Endothelial cell (in vitro differentiated cells): ENCODE measurements at regions not wholly inside any gene's neighbourhood (a gene's known extent, or its start where the extent isn't known, plus 50 kb on each side); places are given as distances from the start of the nearest gene placed in this dataset.

Source experiments
- DNase-seq: peaks from one replicate; pipeline ENCODE4 v3.0.0; 2021; ENCODE audit warnings: low spot score
- H3K27ac Mint-ChIP-seq: one replicate; pipeline ENCODE4 v1.8.0; 2021; ENCODE audit warnings: mixed read lengths, inconsistent platforms; ENCODE audit not compliant: unreplicated experiment
- H3K27me3 Mint-ChIP-seq: one replicate; pipeline ENCODE4 v1.8.0; 2021; ENCODE audit warnings: mild to moderate bottlenecking, moderate library complexity, mixed read lengths, inconsistent platforms; ENCODE audit not compliant: unreplicated experiment
- H3K36me3 Mint-ChIP-seq: one replicate; pipeline ENCODE4 v1.8.0; 2021; ENCODE audit warnings: mild to moderate bottlenecking, low read depth, mixed read lengths, inconsistent platforms; ENCODE audit not compliant: unreplicated experiment
- H3K4me1 Mint-ChIP-seq: one replicate; pipeline ENCODE4 v1.8.0; 2021; ENCODE audit warnings: mild to moderate bottlenecking, mixed read lengths, inconsistent platforms; ENCODE audit not compliant: unreplicated experiment
- H3K4me3 Mint-ChIP-seq: one replicate; pipeline ENCODE4 v1.8.0; 2021; ENCODE audit warnings: mild to moderate bottlenecking, mixed read lengths, inconsistent platforms; ENCODE audit not compliant: unreplicated experiment
- H3K9me3 Mint-ChIP-seq: one replicate; pipeline ENCODE4 v1.8.0; 2021; ENCODE audit warnings: mixed read lengths, inconsistent platforms; ENCODE audit not compliant: unreplicated experiment
- TF ChIP-seq, protein P1 (sequence below): fragments of 200-600 bp; sonication (generic); IDR thresholded peaks from one replicate; pipeline ENCODE4 v1.5.0; 2021; ENCODE audit warnings: antibody characterized with exemption; ENCODE audit not compliant: unreplicated experiment

DNA sequence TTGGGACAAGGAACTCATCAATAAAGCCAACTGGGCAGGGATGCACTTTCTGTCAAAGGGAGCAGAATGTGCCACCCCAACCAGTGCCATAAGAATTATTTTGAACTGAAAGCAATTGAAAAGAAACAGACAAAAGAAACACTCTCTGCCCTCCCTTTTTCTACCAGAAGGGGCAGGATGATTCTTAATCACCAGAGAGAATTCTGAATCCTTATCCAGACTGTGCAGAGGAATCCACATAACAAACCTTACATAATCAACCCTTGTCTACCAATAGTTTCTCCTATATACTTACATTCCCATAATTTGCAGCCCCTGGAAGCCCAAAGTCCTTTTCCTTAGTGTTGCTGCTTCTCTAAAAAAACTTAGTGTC lies 520.7 kb upstream of the NBEA start:
- TF ChIP-seq, protein P1, sequence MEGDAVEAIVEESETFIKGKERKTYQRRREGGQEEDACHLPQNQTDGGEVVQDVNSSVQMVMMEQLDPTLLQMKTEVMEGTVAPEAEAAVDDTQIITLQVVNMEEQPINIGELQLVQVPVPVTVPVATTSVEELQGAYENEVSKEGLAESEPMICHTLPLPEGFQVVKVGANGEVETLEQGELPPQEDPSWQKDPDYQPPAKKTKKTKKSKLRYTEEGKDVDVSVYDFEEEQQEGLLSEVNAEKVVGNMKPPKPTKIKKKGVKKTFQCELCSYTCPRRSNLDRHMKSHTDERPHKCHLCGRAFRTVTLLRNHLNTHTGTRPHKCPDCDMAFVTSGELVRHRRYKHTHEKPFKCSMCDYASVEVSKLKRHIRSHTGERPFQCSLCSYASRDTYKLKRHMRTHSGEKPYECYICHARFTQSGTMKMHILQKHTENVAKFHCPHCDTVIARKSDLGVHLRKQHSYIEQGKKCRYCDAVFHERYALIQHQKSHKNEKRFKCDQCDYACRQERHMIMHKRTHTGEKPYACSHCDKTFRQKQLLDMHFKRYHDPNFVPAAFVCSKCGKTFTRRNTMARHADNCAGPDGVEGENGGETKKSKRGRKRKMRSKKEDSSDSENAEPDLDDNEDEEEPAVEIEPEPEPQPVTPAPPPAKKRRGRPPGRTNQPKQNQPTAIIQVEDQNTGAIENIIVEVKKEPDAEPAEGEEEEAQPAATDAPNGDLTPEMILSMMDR = peak; percentile 40
- Mint-ChIP-seq H3K9me3 (no peaks in the 10 kb centered on the region), H3K36me3 (no peaks in the 10 kb centered on the region), H3K4me1 (no peaks in the 10 kb centered on the region), H3K27me3 (peaks cover 3% of the 10 kb centered on the region), H3K4me3 (no peak overlapping the region), H3K27ac (no peak overlapping the region)
- no peak for DNase-seq

DNA sequence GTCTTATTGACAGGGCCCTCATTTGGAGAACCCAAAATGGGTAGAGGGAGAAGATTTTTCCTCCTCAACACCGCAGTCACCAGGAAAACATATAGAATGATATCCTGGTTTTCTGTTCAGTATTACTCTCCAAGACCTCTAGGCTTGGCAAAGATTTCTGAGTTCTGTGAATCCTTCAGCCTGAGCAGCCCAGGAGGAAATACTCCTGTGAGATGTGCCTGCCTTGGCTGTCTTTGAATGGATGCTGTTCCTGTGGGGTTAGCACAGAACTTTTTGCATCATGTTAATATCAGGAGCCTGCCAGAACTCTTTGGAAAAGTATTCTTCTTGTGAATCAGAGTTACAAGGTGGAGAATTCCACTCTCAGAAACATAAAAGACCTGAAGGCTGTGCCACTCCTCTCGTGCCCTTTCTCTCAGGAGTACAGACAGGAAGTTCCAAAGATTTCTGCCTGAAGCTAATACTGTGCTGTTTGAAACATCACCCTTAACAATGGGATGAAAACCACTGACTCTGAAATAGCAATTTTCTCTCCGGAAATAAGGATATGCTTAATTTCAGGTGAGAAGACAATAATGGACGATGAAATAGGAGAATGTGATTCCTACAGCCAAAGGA lies 520.1 kb upstream of the NBEA start:
- Mint-ChIP-seq H3K27me3 (peaks cover 3% of the 10 kb centered on the region), H3K9me3 (no peaks in the 10 kb centered on the region), H3K27ac (no peak overlapping the region), H3K36me3 (no peaks in the 10 kb centered on the region), H3K4me1 (no peaks in the 10 kb centered on the region), H3K4me3 (no peak overlapping the region)
- no peak for DNase-seq
- TF ChIP-seq, protein P1 = no peak

DNA sequence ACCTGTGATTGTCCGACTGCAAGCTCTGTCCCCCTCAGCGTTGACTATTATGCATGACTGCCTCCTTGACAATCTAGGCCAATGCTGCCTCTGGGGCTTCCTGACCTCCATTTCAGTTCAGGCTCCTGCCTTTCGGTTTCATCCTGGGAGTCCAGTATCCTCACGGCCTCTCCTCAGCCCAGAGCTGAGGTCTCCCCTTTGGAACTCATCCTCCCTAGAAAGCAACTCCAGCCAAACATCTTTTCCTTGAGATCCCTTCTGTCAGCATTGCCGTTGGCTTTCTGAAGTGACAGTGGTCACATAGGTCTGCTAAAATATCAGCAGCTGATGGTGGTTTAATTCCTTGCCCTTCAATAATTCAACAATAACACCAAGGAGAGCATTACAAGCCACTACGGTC lies 519.1 kb upstream of the NBEA start:
- no peak overlapping the region for H3K27ac Mint-ChIP-seq
- TF ChIP-seq, protein P1 = no peak
- no peaks in the 10 kb centered on the region for H3K9me3 Mint-ChIP-seq
- H3K4me3 Mint-ChIP-seq = no peak overlapping the region
- no peak for DNase-seq
- H3K27me3 Mint-ChIP-seq = peaks cover 3% of the 10 kb centered on the region
- H3K36me3 Mint-ChIP-seq = no peaks in the 10 kb centered on the region
- H3K4me1 Mint-ChIP-seq = no peaks in the 10 kb centered on the region

DNA sequence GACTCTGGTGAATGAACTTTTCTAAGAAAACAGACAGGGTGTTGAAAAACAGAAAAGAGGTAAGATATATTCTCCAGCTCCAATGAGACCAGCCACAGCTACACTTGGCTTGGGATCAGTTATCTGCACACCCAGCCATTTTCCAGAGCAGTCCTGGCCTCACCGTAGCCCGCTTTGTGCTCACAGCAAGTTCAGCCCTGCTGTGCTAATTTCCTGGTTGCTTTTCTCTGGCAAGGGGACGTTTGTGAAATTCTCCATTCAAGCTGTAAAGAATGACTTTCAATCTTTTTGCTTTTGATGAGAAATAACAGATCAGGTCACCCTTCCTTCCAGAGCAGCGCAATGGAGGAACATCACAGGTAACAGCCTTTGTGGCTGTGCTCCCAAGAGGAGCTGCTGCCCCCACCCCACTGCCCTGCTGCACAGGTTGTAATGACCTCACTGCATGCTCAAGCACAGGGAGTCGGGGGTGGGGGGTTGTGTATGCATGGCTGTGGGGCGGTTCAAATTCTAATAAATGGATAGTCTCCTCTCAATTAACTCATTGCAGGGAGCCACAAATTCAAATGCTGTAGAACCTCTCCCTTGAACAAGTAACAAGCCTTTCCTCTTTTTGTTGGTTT lies 516.6 kb upstream of the NBEA start:
- no peaks in the 10 kb centered on the region for H3K27me3 Mint-ChIP-seq
- no peaks in the 10 kb centered on the region for H3K36me3 Mint-ChIP-seq
- no peak overlapping the region for H3K27ac Mint-ChIP-seq
- DNase-seq = no peak
- TF ChIP-seq, protein P1 = no peak
- no peaks in the 10 kb centered on the region for H3K9me3 Mint-ChIP-seq
- no peak overlapping the region for H3K4me3 Mint-ChIP-seq
- no peaks in the 10 kb centered on the region for H3K4me1 Mint-ChIP-seq

DNA sequence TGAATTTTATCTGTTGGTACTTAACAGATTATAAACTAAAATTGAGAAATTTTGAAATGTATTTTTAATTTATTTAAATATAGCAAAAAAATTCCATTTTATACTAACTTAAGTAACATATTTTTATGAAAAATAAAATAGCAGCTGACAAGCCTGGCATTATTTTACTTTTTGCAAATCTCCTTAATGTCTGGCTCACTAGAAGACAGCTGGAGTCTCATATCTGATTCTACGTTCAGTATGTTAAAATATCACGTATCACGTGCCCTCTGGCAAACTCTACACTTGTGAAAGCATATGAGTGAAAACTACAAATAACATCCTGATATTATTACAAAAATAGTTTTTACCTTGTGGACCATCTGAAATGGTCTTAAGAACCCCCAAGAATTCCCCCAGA lies 513.2 kb upstream of the NBEA start:
- Mint-ChIP-seq H3K9me3 (no peaks in the 10 kb centered on the region), H3K27ac (no peak overlapping the region), H3K36me3 (no peaks in the 10 kb centered on the region), H3K4me1 (no peaks in the 10 kb centered on the region), H3K27me3 (no peaks in the 10 kb centered on the region), H3K4me3 (no peak overlapping the region)
- TF ChIP-seq, protein P1 = no peak
- no peak for DNase-seq
